VCaP (cell line): ENCODE measurements at regions not wholly inside any gene's neighbourhood (a gene's known extent, or its start where the extent isn't known, plus 50 kb on each side); places are given as distances from the start of the nearest gene placed in this dataset.

Experiments used
- H3K27ac ChIP-seq: fragments of 450-650 bp; 2 replicates; pipeline ENCODE4 v1.5.1; 2017
- CTCF ChIP-seq: fragments of 450-650 bp; conservative IDR thresholded peaks from 2 replicates; pipeline ENCODE4 v1.5.1; 2017; ENCODE audit warnings: mild to moderate bottlenecking, moderate library complexity

- H3K27ac ChIP-seq = no peak overlapping the region
- 0 out of 2 replicates have a peak, but pooled peaks have one; percentile 17 for TF ChIP-seq CTCF
Measured at GRCh38 chr6:91534614-91535013, 947.7 kb upstream of the MAP3K7 start.

GRCh38 chr6:91523511-91523910 is 936.6 kb upstream of the MAP3K7 start:
- no peak overlapping the region for H3K27ac ChIP-seq
- TF ChIP-seq CTCF = no peak

GRCh38 chr6:91521999-91522398 is 935.1 kb upstream of the MAP3K7 start:
- no peak overlapping the region for H3K27ac ChIP-seq
- no peak for TF ChIP-seq CTCF

- no peak for TF ChIP-seq CTCF
Measured at GRCh38 chr6:91509711-91510110, 922.8 kb upstream of the MAP3K7 start.

GRCh38 chr6:91509039-91509438 is 922.2 kb upstream of the MAP3K7 start:
- TF ChIP-seq CTCF = no peak
- H3K27ac ChIP-seq = peak overlapping the region; percentile 78

More at GRCh38 chr6:91509711-91510110, 922.8 kb upstream of the MAP3K7 start:
- no peak overlapping the region; the same call in 1 of the 2 replicates for H3K27ac ChIP-seq

- TF ChIP-seq CTCF = no peak
- peak overlapping the region; percentile 78 for H3K27ac ChIP-seq
Measured at GRCh38 chr6:91506509-91506908, 919.6 kb upstream of the MAP3K7 start.

GRCh38 chr6:91505199-91505598 is 918.3 kb upstream of the MAP3K7 start:
- TF ChIP-seq CTCF = no peak
- peak overlapping the region; percentile 78 for H3K27ac ChIP-seq
